K562 (cell line): ENCODE measurements at regions not wholly inside any gene's neighbourhood (a gene's known extent, or its start where the extent isn't known, plus 50 kb on each side); places are given as distances from the start of the nearest gene placed in this dataset.

Experiments used
- ATAC-seq: fragments of 200-7000 bp; cut with Tn5 transposase; 3 replicates; pipeline ENCODE4 v1.9.1; 2020; ENCODE audit warnings: moderate library complexity
- BruUV-seq: library from RNA; stranded (reverse); fragments of 400-500 nt; replicated peaks from 2 replicates; lab custom pipeline; 2021; lab: Mats Ljungman, UMichigan
- CTCF ChIA-PET: fragments of 300-600 bp; formaldehyde crosslinking; extraction: SDS; loops from one replicate; lab custom pipeline; 2021; ENCODE audit warnings: low intra/inter-chr PET ratio; lab: Yijun Ruan, JAX
- POLR2A ChIA-PET: fragments of 300-600, 350-650 bp; sonication (Branson Sonifier 250); formaldehyde crosslinking; extraction: SDS; loops from one replicate; lab custom pipeline; 2021; ENCODE audit warnings: antibody characterized with exemption, inconsistent platforms; lab: Yijun Ruan, JAX
- DNase-seq, 4 experiments: peaks; one replicate each; pipeline versions ENCODE4 v3.0.0 to v3.0.0-alpha.2; 2011 to 2018; ENCODE audit warnings: low spot score in 3 of 4, mixed read lengths in 3 of 4; ENCODE audit errors: extremely low read depth in 1 of 4
- FAIRE-seq: peaks from 2 replicates; lab custom pipeline; 2011; peaks lifted over from hg19 to GRCh38; lab: Jason Lieb, UNC
- H2AFZ ChIP-seq: 2 replicates; pipeline ENCODE4 v1.6.0; 2011; ENCODE audit warnings: low read depth, low read length, control low read depth, inconsistent platforms
- H3K27ac ChIP-seq: fragments of 200-600 bp; 3 replicates; pipeline ENCODE4 v1.8.0; 2011; ENCODE audit warnings: low read depth, mild to moderate bottlenecking, control low read depth, inconsistent platforms, low read length, moderate library complexity, mixed read lengths; ENCODE audit errors: extremely low read depth
- H3K27me3 ChIP-seq, 2 experiments: fragments of 300-600 bp in 1 of 2; 2 replicates in 1 of 2; 3 replicates in 1 of 2; pipeline versions ENCODE4 v1.6.0 to v1.8.0; 2011; ENCODE audit warnings: inconsistent platforms in 2 of 2, low read length in 2 of 2, mild to moderate bottlenecking in 1 of 2, mixed read lengths in 1 of 2, moderate library complexity in 1 of 2; ENCODE audit not compliant: control insufficient read depth in 2 of 2, insufficient read depth in 2 of 2
- H3K36me3 ChIP-seq: fragments of 300-600 bp; 3 replicates; pipeline ENCODE4 v1.8.0; 2011; ENCODE audit warnings: mild to moderate bottlenecking, low read length, inconsistent platforms; ENCODE audit not compliant: control insufficient read depth, insufficient read depth
- H3K4me1 ChIP-seq, 2 experiments: fragments of 200-600 bp in 1 of 2; replicated peaks in 1 of 2; 2 replicates in 1 of 2; 3 replicates in 1 of 2; pipeline versions ENCODE4 v1.5.1 to v1.8.0; 2011; ENCODE audit warnings: inconsistent platforms in 2 of 2, low read length in 2 of 2, mild to moderate bottlenecking in 1 of 2, mixed read lengths in 1 of 2, moderate library complexity in 1 of 2; ENCODE audit not compliant: control insufficient read depth in 2 of 2, insufficient read depth in 2 of 2
- H3K4me2 ChIP-seq: 2 replicates; pipeline ENCODE4 v1.6.1; 2011; ENCODE audit warnings: low read length, control low read depth, inconsistent platforms, mixed read lengths; ENCODE audit not compliant: insufficient read depth
- H3K4me3 ChIP-seq: fragments of 200-600 bp; sonication (generic), shearing (Covaris generic); 2 replicates; pipeline ENCODE4 v1.5.1; 2016; ENCODE audit warnings: control low read depth, inconsistent platforms
- H3K79me2 ChIP-seq: fragments of 200-600 bp; 3 replicates; pipeline ENCODE4 v1.8.0; 2011; ENCODE audit warnings: low read length, inconsistent platforms; ENCODE audit not compliant: control insufficient read depth, insufficient read depth
- H3K9ac ChIP-seq, 2 experiments: 2 replicates each; pipeline versions ENCODE4 v1.6.0 to v1.6.1; 2011; ENCODE audit warnings: low read depth in 2 of 2, low read length in 2 of 2, control low read depth in 1 of 2, inconsistent platforms in 1 of 2, mild to moderate bottlenecking in 1 of 2, mixed read lengths in 1 of 2; ENCODE audit not compliant: insufficient read depth in 1 of 2
- H3K9me1 ChIP-seq: one replicate; pipeline ENCODE4 v1.6.0; 2011; ENCODE audit warnings: inconsistent platforms, mild to moderate bottlenecking, low read length, moderate library complexity; ENCODE audit not compliant: control insufficient read depth, insufficient read depth
- H3K9me3 ChIP-seq: replicated peaks from 2 replicates; pipeline ENCODE4 v1.5.1; 2011; ENCODE audit warnings: low read depth, low read length, inconsistent platforms; ENCODE audit not compliant: control insufficient read depth, insufficient read depth
- H4K20me1 ChIP-seq: replicated peaks from 2 replicates; pipeline ENCODE4 v1.6.1; 2011; ENCODE audit warnings: low read length, inconsistent platforms, mixed read lengths; ENCODE audit not compliant: control insufficient read depth, insufficient read depth
- CGGBP1 ChIP-seq: fragments of 250-450 bp; sonication (Bioruptor Pico); IDR thresholded peaks from 2 replicates; pipeline ENCODE4 v1.9.0; 2021; ENCODE audit warnings: mild to moderate bottlenecking
- FOXP1 ChIP-seq: sonication (generic); formaldehyde crosslinking; IDR thresholded peaks from 2 replicates; pipeline ENCODE4 v1.8.0; 2022; ENCODE audit warnings: mild to moderate bottlenecking, missing genetic modification reagents
- FUS ChIP-seq: fragments of 200-400 bp; formaldehyde crosslinking; optimal IDR thresholded peaks from 2 replicates; pipeline ENCODE3; 2017; ENCODE audit warnings: low read depth, low read length
- HDAC8 ChIP-seq: fragments of 450-650 bp; IDR thresholded peaks from 2 replicates; pipeline ENCODE4 v1.6.1; 2016; ENCODE audit warnings: mild to moderate bottlenecking, missing genetic modification characterization, moderate library complexity, missing compliant biosample characterization
- JUND ChIP-seq, 2 experiments: IDR thresholded peaks; 2 replicates in 1 of 2; 3 replicates in 1 of 2; pipeline ENCODE4 v1.6.1; 2011; ENCODE audit warnings: borderline replicate concordance in 2 of 2, low read depth in 2 of 2, low read length in 2 of 2, improper control_type of control experiment in 1 of 2, missing biosample characterization in 1 of 2, missing genetic modification characterization in 1 of 2, missing genetic modification reagents in 1 of 2
- PHF8 ChIP-seq: fragments of 200-600 bp; sonication (generic); IDR thresholded peaks from 2 replicates; pipeline ENCODE4 v1.6.1; 2012; ENCODE audit warnings: mixed run types, mild to moderate bottlenecking, inconsistent platforms, low read length, moderate library complexity, borderline replicate concordance
- PML ChIP-seq: IDR thresholded peaks from 2 replicates; pipeline ENCODE4 v1.6.1; 2012; ENCODE audit warnings: low read length, inconsistent platforms
- RBM14 ChIP-seq: fragments of 200-400 bp; formaldehyde crosslinking; IDR thresholded peaks from 2 replicates; pipeline ENCODE4 v1.6.1; 2018; ENCODE audit warnings: low read depth, mild to moderate bottlenecking, low read length, moderate library complexity, borderline replicate concordance; ENCODE audit not compliant: insufficient read depth
- SMARCA5 ChIP-seq: fragments of 450-650 bp; IDR thresholded peaks from 2 replicates; pipeline ENCODE4 v1.6.1; 2016
- SMC3 ChIP-seq: conservative IDR thresholded peaks from 2 replicates; pipeline ENCODE4 v1.6.1; 2011; ENCODE audit warnings: low read depth, low read length, improper control_type of control experiment; ENCODE audit not compliant: insufficient read depth
- SRSF3 ChIP-seq: fragments of 200-400 bp; formaldehyde crosslinking; IDR thresholded peaks from 2 replicates; pipeline ENCODE4 v1.6.1; 2016; ENCODE audit warnings: mild to moderate bottlenecking, low read length, moderate library complexity; ENCODE audit not compliant: insufficient read depth
- TBL1XR1 ChIP-seq, 2 experiments: IDR thresholded peaks; 2 replicates each; pipeline ENCODE4 v1.6.1; 2012; ENCODE audit warnings: improper control_type of control experiment in 2 of 2, low read length in 2 of 2, mild to moderate bottlenecking in 1 of 2
- ZNF740 ChIP-seq, 3 experiments: fragments of 200-800 bp in 1 of 3; sonication (Bioruptor generic) in 1 of 3; sonication (generic) in 1 of 3; formaldehyde crosslinking in 1 of 3; IDR thresholded peaks; 2 replicates each; pipeline versions ENCODE4 v1.6.1 to v1.8.0; 2016 to 2022; ENCODE audit warnings: mild to moderate bottlenecking in 2 of 3, missing compliant biosample characterization in 2 of 3, missing genetic modification characterization in 2 of 3, missing genetic modification reagents in 1 of 3
- WGBS: fragments of 100-300 bp; shearing (Covaris generic); methylation state at CpG from one replicate; pipeline ENCODE4 v1.1.6; 2016; ENCODE audit warnings: low coverage, mixed read lengths; ENCODE audit not compliant: insufficient coverage; ENCODE audit errors: missing lambda C conversion rate; 5-methylcytosine and 5-hydroxymethylcytosine counted together
- in situ Hi-C: fragments of 300-500 bp; cut with MboI; formaldehyde crosslinking; loops from 4 replicates; pipeline ENCODE4 v1.15.0; 2018; ENCODE audit warnings: inconsistent platforms, mixed read lengths
- intact Hi-C: fragments of 100-400 bp; cut with micrococcal nuclease; formaldehyde crosslinking; loops from 2 replicates; pipeline ENCODE4 v1.14.2; 2022
- TF ChIP-seq, protein P1 (sequence below): sonication (generic); formaldehyde crosslinking; IDR thresholded peaks from 2 replicates; pipeline ENCODE4 v1.8.1; 2022; ENCODE audit warnings: missing genetic modification reagents
- TF ChIP-seq, protein P2 (sequence below): fragments of 450-650 bp; IDR thresholded peaks from 2 replicates; pipeline ENCODE4 v1.7.0; 2016; ENCODE audit warnings: borderline replicate concordance

GRCh38 chr15:87567406-87568030 lies 689.0 kb downstream of the NTRK3 start (continued):
- no peak for TF ChIP-seq ZNF740 (CRISPR knock-in tag; IDR thresholded peaks at IDR 0.05)
- TF ChIP-seq ZNF740 (tag; IDR thresholded peaks at IDR 0.05): no peak
- TF ChIP-seq JUND (IDR thresholded peaks at IDR 0.05; ENCODE audit: borderline replicate concordance, low read depth, low read length): no peak
- no peak for TF ChIP-seq JUND (tag; IDR thresholded peaks at IDR 0.05; ENCODE audit: borderline replicate concordance, low read depth, low read length)
- TF ChIP-seq PHF8: no peak
- TF ChIP-seq SRSF3: no peak
- TF ChIP-seq FUS: no peak
- TF ChIP-seq TBL1XR1 (IDR thresholded peaks at IDR 0.05; ENCODE audit: low read length in 2 of 2): no peak

DNA sequence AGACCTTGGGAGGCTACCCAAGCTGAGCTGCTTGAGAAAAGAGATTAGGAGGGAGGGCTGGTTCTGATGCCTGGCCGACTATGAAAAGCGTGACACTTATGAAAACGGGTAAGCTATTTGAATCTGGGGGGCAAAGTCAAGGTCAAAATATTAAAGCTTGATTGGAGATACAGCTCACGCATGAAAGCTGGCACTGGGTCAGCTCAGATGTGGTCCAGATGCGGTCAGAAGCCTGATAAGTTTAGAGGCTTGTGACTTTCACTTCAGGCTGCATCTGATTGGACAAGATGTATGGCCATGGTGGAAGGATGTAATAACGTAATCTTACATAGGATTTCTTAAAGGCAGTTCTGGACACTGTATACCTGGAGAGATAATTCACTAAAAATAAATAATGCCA lies 690.3 kb downstream of the NTRK3 start:
- H3K4me3 ChIP-seq: no peak overlapping the region
- peaks cover 6% of the 10 kb centered on the region for H3K36me3 ChIP-seq
- TF ChIP-seq, protein P1, sequence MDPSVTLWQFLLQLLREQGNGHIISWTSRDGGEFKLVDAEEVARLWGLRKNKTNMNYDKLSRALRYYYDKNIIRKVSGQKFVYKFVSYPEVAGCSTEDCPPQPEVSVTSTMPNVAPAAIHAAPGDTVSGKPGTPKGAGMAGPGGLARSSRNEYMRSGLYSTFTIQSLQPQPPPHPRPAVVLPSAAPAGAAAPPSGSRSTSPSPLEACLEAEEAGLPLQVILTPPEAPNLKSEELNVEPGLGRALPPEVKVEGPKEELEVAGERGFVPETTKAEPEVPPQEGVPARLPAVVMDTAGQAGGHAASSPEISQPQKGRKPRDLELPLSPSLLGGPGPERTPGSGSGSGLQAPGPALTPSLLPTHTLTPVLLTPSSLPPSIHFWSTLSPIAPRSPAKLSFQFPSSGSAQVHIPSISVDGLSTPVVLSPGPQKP: no peak
- TF ChIP-seq, protein P2, sequence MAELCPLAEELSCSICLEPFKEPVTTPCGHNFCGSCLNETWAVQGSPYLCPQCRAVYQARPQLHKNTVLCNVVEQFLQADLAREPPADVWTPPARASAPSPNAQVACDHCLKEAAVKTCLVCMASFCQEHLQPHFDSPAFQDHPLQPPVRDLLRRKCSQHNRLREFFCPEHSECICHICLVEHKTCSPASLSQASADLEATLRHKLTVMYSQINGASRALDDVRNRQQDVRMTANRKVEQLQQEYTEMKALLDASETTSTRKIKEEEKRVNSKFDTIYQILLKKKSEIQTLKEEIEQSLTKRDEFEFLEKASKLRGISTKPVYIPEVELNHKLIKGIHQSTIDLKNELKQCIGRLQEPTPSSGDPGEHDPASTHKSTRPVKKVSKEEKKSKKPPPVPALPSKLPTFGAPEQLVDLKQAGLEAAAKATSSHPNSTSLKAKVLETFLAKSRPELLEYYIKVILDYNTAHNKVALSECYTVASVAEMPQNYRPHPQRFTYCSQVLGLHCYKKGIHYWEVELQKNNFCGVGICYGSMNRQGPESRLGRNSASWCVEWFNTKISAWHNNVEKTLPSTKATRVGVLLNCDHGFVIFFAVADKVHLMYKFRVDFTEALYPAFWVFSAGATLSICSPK: no peak
- TF ChIP-seq CGGBP1 (CRISPR knock-in tag) (no peak), PML (no peak), FOXP1 (CRISPR knock-in tag) (no peak), SMC3 (no peak), SMARCA5 (no peak), HDAC8 (tag) (no peak), RBM14 (no peak)
- no peaks in the 10 kb centered on the region for H4K20me1 ChIP-seq
- no peak overlapping the region for H3K9ac ChIP-seq
- FAIRE-seq (no peak), ATAC-seq (no peak), DNase-seq (no peak)
- H3K9me1 ChIP-seq: no peaks in the 10 kb centered on the region
- H3K27ac ChIP-seq: no peak overlapping the region
- H2AFZ ChIP-seq: no peak overlapping the region
- 54% methylated on average over 6 of the region's 6 CpGs for WGBS
- 0 out of 3 replicates have a peak, but pooled peaks cover 2% of the 10 kb centered on the region for H3K79me2 ChIP-seq
- H3K4me2 ChIP-seq: no peak overlapping the region
- no peaks in the 10 kb centered on the region for H3K27me3 ChIP-seq
- ChIA-PET CTCF (no interaction called here), POLR2A (interaction anchor here (0.8 to 1.5 kb wide), 3 partner anchors 10 to 20 kb away, joined by 3 read pairs; no protein-coding TSS in a partner anchor)
- H3K9me3 ChIP-seq: no peaks in the 10 kb centered on the region
- intact Hi-C loops: no loop called here
- BruUV-seq: no TSS peak
- H3K4me1 ChIP-seq: no peaks in the 10 kb centered on the region
- in situ Hi-C loops: no loop called here
